HUES64 (cell line): ENCODE measurements at regions not wholly inside any gene's neighbourhood (a gene's known extent, or its start where the extent isn't known, plus 50 kb on each side); places are given as distances from the start of the nearest gene placed in this dataset.

Source experiments
- H3K27ac ChIP-seq: 2 replicates; pipeline ENCODE4 v1.7.0; 2013; ENCODE audit warnings: low read depth, low read length, inconsistent platforms
- H3K27me3 ChIP-seq: 2 replicates; pipeline ENCODE4 v1.6.1; 2013; ENCODE audit warnings: mild to moderate bottlenecking, low read length; ENCODE audit not compliant: insufficient read depth
- H3K36me3 ChIP-seq: 2 replicates; pipeline ENCODE4 v1.6.1; 2013; ENCODE audit warnings: mild to moderate bottlenecking, low read length; ENCODE audit not compliant: insufficient read depth
- H3K4me1 ChIP-seq: 2 replicates; pipeline ENCODE4 v1.6.1; 2013; ENCODE audit warnings: mild to moderate bottlenecking, low read length, moderate library complexity; ENCODE audit not compliant: insufficient read depth
- H3K4me3 ChIP-seq: 2 replicates; pipeline ENCODE4 v1.5.1; 2013; ENCODE audit warnings: mild to moderate bottlenecking, low read length, moderate library complexity
- H3K9ac ChIP-seq: 2 replicates; pipeline ENCODE4 v1.6.1; 2013; ENCODE audit warnings: mild to moderate bottlenecking, low read depth, low read length
- H3K9me3 ChIP-seq: 2 replicates; pipeline ENCODE4 v1.6.1; 2013; ENCODE audit warnings: low read depth, low read length; ENCODE audit not compliant: insufficient read depth
- WGBS: fragments of 150-250, 120-280 bp; methylation state at CpG from one replicate; pipeline ENCODE4 v1.1.7; 2013; ENCODE audit warnings: missing lambda C conversion rate; 5-methylcytosine and 5-hydroxymethylcytosine counted together

GRCh38 chr4:171588764-171589163 is 224.4 kb upstream of the GALNTL6 start:
- Histone ChIP-seq H3K27ac (no peak overlapping the region), H3K4me1 (no peaks in the 10 kb centered on the region), H3K9me3 (no peaks in the 10 kb centered on the region), H3K27me3 (no peaks in the 10 kb centered on the region), H3K36me3 (no peaks in the 10 kb centered on the region), H3K4me3 (no peak overlapping the region), H3K9ac (no peak overlapping the region)
- WGBS, result 100% methylated on average over 4 of the region's 5 CpGs

GRCh38 chr4:171588051-171588545 is 225.1 kb upstream of the GALNTL6 start:
- no peak overlapping the region for H3K9ac ChIP-seq
- H3K9me3 ChIP-seq, result no peaks in the 10 kb centered on the region
- no peaks in the 10 kb centered on the region for H3K36me3 ChIP-seq
- H3K4me1 ChIP-seq, result no peaks in the 10 kb centered on the region
- H3K27me3 ChIP-seq, result no peaks in the 10 kb centered on the region
- no peak overlapping the region for H3K4me3 ChIP-seq
- WGBS, result 89% methylated on average over 3 of the region's 3 CpGs
- H3K27ac ChIP-seq, result no peak overlapping the region

GRCh38 chr4:171583790-171584189 is 229.4 kb upstream of the GALNTL6 start:
- no peak overlapping the region for H3K27ac ChIP-seq

GRCh38 chr4:171582961-171583581 is 230.1 kb upstream of the GALNTL6 start:
- no peak overlapping the region for H3K9ac ChIP-seq

More at GRCh38 chr4:171583790-171584189, 229.4 kb upstream of the GALNTL6 start:
- H3K9ac ChIP-seq, result no peak overlapping the region
- no peaks in the 10 kb centered on the region for H3K4me1 ChIP-seq
- H3K36me3 ChIP-seq, result no peaks in the 10 kb centered on the region
- H3K4me3 ChIP-seq, result no peak overlapping the region
- no peaks in the 10 kb centered on the region for H3K27me3 ChIP-seq
- no peaks in the 10 kb centered on the region for H3K9me3 ChIP-seq

GRCh38 chr4:171573181-171573580 is 240.0 kb upstream of the GALNTL6 start:
- no peaks in the 10 kb centered on the region for H3K27me3 ChIP-seq
- no peaks in the 10 kb centered on the region for H3K9me3 ChIP-seq
- no peaks in the 10 kb centered on the region for H3K36me3 ChIP-seq
- H3K9ac ChIP-seq, result no peak overlapping the region
- no peak overlapping the region for H3K4me3 ChIP-seq
- no peak overlapping the region for H3K27ac ChIP-seq
- WGBS, result 92% methylated on average over 2 of the region's 2 CpGs
- no peaks in the 10 kb centered on the region for H3K4me1 ChIP-seq

More at GRCh38 chr4:171582961-171583581, 230.1 kb upstream of the GALNTL6 start:
- H3K9me3 ChIP-seq, result no peaks in the 10 kb centered on the region
- no peaks in the 10 kb centered on the region for H3K27me3 ChIP-seq
- H3K27ac ChIP-seq, result no peak overlapping the region
- H3K4me3 ChIP-seq, result no peak overlapping the region
- no peaks in the 10 kb centered on the region; the same call in 1 of the 2 replicates for H3K4me1 ChIP-seq
- over 99% methylated on average over 4 of the region's 4 CpGs for WGBS
- H3K36me3 ChIP-seq, result no peaks in the 10 kb centered on the region

- H3K9ac ChIP-seq, result no peak overlapping the region
- H3K9me3 ChIP-seq, result no peaks in the 10 kb centered on the region
- H3K27ac ChIP-seq, result no peak overlapping the region
- H3K36me3 ChIP-seq, result no peaks in the 10 kb centered on the region
- no peak overlapping the region for H3K4me3 ChIP-seq
- WGBS, result 94% methylated on average over 4 of the region's 5 CpGs
- H3K4me1 ChIP-seq, result no peaks in the 10 kb centered on the region
- H3K27me3 ChIP-seq, result no peaks in the 10 kb centered on the region
Measured at GRCh38 chr4:171565130-171565788, 247.9 kb upstream of the GALNTL6 start.

GRCh38 chr4:171561419-171561818 is 251.8 kb upstream of the GALNTL6 start:
- H3K9me3 ChIP-seq, result no peaks in the 10 kb centered on the region

GRCh38 chr4:171553961-171554360 is 259.2 kb upstream of the GALNTL6 start:
- 0 out of 2 replicates have a peak, but pooled peaks cover 5% of the 10 kb centered on the region for H3K4me1 ChIP-seq
- H3K27me3 ChIP-seq, result no peaks in the 10 kb centered on the region
- no peak overlapping the region for H3K4me3 ChIP-seq
- H3K36me3 ChIP-seq, result no peaks in the 10 kb centered on the region
- H3K9me3 ChIP-seq, result no peaks in the 10 kb centered on the region
- no peak overlapping the region for H3K27ac ChIP-seq
- no peak overlapping the region for H3K9ac ChIP-seq
- 94% methylated on average over 5 of the region's 5 CpGs for WGBS

More at GRCh38 chr4:171561419-171561818, 251.8 kb upstream of the GALNTL6 start:
- Histone ChIP-seq H3K9ac (no peak overlapping the region), H3K27ac (no peak overlapping the region), H3K4me1 (no peaks in the 10 kb centered on the region), H3K4me3 (no peak overlapping the region), H3K27me3 (no peaks in the 10 kb centered on the region), H3K36me3 (no peaks in the 10 kb centered on the region)
- WGBS, result 100% methylated on average over 1 of the region's 1 CpG

- Histone ChIP-seq H3K27me3 (no peaks in the 10 kb centered on the region), H3K9ac (no peak overlapping the region), H3K4me3 (no peak overlapping the region), H3K27ac (no peak overlapping the region), H3K9me3 (no peaks in the 10 kb centered on the region), H3K4me1 (no peaks in the 10 kb centered on the region), H3K36me3 (no peaks in the 10 kb centered on the region)
- WGBS, result 91% methylated on average over 2 of the region's 2 CpGs
Measured at GRCh38 chr4:171542640-171543039, 270.6 kb upstream of the GALNTL6 start.

GRCh38 chr4:171538601-171539100 is 274.6 kb upstream of the GALNTL6 start:
- no peak overlapping the region for H3K4me3 ChIP-seq
- H3K27me3 ChIP-seq, result no peaks in the 10 kb centered on the region
- no peaks in the 10 kb centered on the region for H3K4me1 ChIP-seq
- no peak overlapping the region for H3K9ac ChIP-seq
- H3K9me3 ChIP-seq, result no peaks in the 10 kb centered on the region
- 100% methylated on average over 1 of the region's 1 CpG for WGBS
- H3K27ac ChIP-seq, result no peak overlapping the region
- no peaks in the 10 kb centered on the region for H3K36me3 ChIP-seq

GRCh38 chr4:171534391-171534790 is 278.8 kb upstream of the GALNTL6 start:
- no peaks in the 10 kb centered on the region for H3K4me1 ChIP-seq
- no CpG with 5 or more reads among the region's 1 CpG for WGBS
- H3K36me3 ChIP-seq, result no peaks in the 10 kb centered on the region
- H3K27me3 ChIP-seq, result no peaks in the 10 kb centered on the region
- no peak overlapping the region for H3K4me3 ChIP-seq
- no peaks in the 10 kb centered on the region for H3K9me3 ChIP-seq
- no peak overlapping the region for H3K27ac ChIP-seq
- H3K9ac ChIP-seq, result no peak overlapping the region
